GM21737 (cell line): ENCODE measurements at regions not wholly inside any gene's neighbourhood (a gene's known extent, or its start where the extent isn't known, plus 50 kb on each side); places are given as distances from the start of the nearest gene placed in this dataset.

Experiments
- ATAC-seq: cut with Tn5 transposase; IDR thresholded peaks from one replicate; pipeline ENCODE4 v1.9.1; 2021; ENCODE audit warnings: mild to moderate bottlenecking, moderate library complexity; ENCODE audit not compliant: unreplicated experiment

DNA sequence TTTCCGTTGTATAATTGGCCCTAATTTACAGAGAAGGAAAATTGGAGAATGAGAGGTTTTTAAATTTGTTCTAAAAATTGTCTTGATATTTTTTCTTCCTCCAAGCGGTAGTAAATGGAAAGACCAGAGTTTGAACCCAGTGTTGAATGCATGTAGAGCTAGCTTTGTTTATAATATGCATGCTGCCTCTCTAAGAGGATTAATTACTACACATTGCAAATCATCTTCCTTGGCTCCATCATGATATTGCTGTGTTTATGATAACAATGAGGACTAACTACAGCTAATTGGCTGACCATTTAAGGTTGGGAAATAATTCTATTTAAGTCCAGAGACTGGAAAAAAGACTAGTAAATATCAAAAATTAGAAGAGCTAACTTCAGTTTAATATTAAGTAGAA, 338.5 kb downstream of the PLK2 start:
- no peak for ATAC-seq

DNA sequence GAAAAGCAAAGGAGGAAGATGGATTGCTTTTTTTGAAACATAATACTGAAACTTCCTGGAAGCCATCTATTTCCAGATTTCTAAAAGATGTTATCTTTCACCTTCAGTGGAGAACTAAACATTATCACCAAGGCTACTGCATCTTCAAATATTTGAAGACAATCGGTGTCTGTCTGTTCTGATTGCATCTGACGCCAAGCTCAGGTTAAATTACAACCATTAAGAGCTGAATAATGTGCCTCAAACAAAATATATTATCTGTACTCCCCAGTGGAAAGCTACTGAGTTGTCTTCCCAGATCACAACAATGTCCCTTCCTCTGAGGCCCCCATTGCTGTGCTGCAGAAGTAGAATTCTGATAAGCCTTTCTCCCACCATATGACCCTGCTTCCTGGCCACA, 342.3 kb downstream of the PLK2 start:
- no peak for ATAC-seq

- ATAC-seq = no peak
These were observed 343.5 kb downstream of the PLK2 start for GRCh38 chr5:58116346-58116745.

DNA sequence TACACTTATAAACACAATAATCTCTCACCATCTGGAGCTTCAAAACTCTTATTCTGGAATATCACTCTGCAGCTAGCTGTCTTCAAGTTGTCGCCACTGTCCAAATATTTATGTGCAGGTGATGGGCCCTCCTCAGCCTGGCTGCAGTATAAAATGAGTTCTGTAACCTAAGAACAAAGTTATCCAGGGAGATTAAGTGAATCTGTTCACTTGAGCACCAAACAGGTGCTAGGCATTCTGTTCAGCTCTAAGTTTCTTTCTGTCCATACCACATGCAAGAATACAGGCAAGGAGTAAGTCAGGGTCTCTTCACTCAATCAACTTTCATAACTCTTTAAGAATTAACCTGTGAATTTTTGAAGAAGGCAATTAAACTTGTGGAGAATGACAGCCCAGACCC, 344.1 kb downstream of the PLK2 start:
- ATAC-seq = no peak

GRCh38 chr5:58114324-58114723, 345.6 kb downstream of the PLK2 start:
- no peak for ATAC-seq

DNA sequence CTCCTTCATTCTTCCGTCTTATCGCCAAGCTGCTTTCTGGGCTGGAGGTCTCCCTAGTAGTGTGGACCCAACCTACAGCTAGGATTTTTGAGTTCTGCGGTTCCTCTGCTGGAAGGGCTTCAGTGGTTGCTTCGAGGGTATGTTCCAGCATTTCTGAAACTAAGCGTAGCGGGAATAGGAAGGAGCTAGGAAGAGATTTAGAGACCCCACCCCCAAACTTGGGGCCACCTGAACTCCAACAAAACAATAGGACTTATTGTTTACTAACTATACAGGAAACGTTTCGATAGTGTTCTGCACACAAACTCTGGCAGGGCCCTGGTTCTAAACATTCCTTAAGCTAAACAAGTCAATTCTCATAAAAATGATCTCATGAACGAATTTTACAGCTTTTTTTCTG, 346.7 kb downstream of the PLK2 start:
- ATAC-seq = no peak

DNA sequence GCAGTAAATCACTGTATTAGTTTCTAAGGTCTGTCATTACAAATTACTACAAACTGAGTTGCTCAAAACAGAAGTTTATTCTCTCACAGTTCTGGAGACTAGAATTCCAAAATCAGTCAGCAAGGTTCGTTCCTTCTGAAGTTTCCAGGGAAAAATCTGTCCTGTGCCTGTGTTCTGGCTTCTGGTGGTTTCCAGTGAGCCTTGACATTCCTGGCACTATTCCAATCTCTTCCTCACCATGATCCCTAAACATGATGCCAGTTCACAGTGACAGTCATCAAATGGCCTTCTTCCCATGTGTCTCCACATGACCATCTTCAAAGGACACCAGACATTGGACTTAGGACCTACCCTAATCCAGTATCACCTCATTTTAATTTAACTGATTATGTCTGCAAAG, 351.4 kb downstream of the PLK2 start:
- ATAC-seq = no peak

DNA sequence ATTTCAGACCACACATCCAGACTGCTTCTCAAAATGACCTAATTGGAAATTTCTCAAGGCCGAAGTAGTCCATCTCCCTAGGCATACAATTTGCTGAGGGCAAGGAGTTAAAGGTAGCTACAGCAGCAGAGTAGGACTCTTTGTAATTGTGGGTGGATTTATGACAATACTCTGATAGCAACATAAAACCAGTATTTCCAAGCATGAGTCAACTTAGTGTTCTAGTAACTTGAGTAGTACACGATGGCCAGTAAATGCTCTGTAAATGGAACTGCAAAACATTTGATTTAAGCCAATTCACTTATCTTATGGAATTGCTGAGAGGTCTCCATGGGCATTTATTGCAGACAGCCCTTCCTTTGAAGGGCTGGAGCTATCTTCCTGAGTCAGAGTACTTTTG, 352.2 kb downstream of the PLK2 start:
- no peak for ATAC-seq

GRCh38 chr5:58106754-58107410, 353.0 kb downstream of the PLK2 start:
- no peak for ATAC-seq

DNA sequence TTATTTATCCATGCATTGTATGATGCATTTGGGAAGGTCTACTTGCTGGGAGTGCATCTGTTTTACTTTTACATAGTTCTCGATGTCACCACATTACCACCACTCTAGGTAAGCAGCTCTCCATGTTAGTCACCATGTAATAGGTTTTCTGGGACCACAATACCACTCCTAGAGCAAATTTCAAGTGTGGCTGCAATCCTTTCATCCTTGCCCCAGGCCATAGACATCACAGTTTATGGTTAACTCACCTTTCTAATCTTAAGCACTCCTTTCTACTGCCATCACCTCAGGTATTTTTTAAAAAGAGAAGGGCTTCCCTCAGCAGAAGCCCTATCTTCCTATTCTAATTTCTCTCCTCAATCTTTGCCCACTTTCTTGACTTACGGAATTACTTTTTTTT, 354.1 kb downstream of the PLK2 start:
- ATAC-seq = no peak

DNA sequence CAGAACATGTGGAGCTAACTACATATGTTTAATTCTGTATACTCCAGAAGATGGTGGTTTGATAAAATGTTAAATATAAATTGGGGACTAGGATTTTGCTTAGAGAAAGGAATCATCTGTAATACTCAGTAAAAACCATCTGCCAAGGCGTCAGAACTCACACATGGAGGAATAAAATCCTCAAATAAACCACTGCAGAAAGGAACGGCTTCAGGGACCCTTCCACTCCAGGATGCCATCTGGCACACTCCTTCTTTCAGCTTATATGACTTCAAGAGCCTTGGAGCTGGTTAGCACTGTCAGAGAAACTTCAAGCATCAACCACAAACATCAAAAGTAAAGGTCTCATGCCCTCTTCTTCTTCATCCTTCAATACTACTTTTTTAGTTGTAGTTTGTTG, 360.6 kb downstream of the PLK2 start:
- no peak for ATAC-seq

GRCh38 chr5:58094031-58094430, 365.9 kb downstream of the PLK2 start:
- no peak for ATAC-seq

DNA sequence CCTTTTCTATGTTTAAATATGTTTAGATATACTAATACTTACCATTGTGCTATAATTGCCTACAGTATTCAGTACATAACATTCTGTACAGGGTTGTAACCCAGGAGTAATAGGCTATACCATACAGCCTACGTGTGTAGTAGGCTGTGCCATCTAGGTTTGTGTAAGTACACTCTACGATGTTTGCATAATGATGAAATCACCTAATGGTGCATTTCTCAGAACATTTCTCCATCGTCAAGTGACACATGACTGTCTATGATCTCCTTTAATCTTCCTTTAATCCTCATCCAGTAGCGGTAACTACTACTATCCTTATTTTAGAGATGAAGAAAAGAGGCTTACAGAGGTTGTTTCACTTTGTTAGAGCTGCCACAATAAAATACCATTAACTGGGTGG, 369.2 kb downstream of the PLK2 start:
- no peak for ATAC-seq

GRCh38 chr5:58088941-58089340, 370.9 kb downstream of the PLK2 start:
- ATAC-seq = no peak

DNA sequence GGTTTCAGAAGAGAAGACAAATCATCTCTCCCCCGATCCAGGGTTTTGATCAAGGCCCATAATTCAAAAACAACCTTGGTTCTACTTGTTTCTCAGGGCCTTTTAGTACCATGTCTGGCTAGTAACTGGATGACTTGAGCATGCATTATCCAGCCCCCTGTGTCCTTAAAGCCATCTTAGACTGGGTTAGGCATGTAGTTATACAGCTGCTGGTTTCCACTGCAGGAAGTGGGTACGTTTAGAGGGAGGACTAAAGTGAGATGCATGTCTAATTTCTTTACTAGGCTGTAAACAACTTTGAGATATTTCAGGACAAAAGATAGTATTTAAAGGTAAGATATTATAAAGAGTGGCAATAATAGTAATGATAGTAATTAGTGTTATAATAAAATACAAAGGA, 372.0 kb downstream of the PLK2 start:
- ATAC-seq = no peak

DNA sequence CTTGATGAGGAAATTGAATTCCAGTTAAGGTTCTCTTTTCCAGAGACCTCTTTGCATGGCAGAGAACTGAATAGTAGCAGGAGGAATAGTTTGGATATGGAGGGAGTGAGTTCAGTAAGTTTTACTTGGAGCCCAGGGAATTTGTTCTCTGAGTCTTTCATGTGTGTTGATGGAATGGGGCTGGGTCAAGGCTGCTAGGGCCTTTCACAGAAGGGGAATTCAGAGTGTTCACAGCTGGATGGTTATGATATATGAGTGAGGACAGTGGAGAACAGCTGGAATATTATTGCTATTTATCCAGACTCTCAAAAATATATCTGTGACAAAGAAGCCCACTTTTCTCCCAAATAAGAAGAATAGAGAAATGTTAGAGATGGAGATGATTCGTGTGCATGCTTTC, 372.8 kb downstream of the PLK2 start:
- ATAC-seq = no peak

DNA sequence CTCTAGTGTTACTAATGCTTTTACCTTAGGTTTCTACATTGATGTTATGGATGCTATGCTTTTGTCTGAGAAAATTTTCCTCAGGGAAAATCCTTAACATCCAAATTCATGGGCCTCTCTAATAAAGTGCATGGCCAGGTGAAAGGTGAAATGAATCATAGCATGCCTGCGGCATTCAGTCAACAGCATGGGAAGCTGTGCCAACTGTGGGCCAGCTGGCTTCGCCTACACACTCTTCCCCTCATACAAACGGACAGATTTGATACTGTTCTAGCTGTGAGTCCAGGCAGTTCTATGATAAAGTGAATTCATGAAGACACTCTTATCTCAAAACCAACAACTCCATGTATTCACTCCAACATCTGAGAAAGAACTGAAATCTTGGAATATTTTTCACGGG, 374.1 kb downstream of the PLK2 start:
- ATAC-seq = no peak

GRCh38 chr5:58081435-58081834, 378.5 kb downstream of the PLK2 start:
- ATAC-seq = no peak

GRCh38 chr5:58080573-58080972, 379.3 kb downstream of the PLK2 start:
- no peak for ATAC-seq

GRCh38 chr5:58077966-58078365, 381.9 kb downstream of the PLK2 start:
- no peak for ATAC-seq

GRCh38 chr5:58077416-58077815, 382.5 kb downstream of the PLK2 start:
- ATAC-seq = no peak

- ATAC-seq = no peak
These were observed 383.2 kb downstream of the PLK2 start for GRCh38 chr5:58076483-58077257.

GRCh38 chr5:58075907-58076306, 384.0 kb downstream of the PLK2 start:
- ATAC-seq = no peak
